Dermis blood vessel endothelial cell (primary cell): ENCODE measurements at regions not wholly inside any gene's neighbourhood (a gene's known extent, or its start where the extent isn't known, plus 50 kb on each side); places are given as distances from the start of the nearest gene placed in this dataset.
"Not testable (repeated sequence)": the region's sequence is repeated elsewhere in the genome, so short reads cannot be mapped to it uniquely, and the experiment has no call there.

Source experiments
- DNase-seq: peaks from one replicate; pipeline ENCODE4 v3.0.0; 2010

DNA sequence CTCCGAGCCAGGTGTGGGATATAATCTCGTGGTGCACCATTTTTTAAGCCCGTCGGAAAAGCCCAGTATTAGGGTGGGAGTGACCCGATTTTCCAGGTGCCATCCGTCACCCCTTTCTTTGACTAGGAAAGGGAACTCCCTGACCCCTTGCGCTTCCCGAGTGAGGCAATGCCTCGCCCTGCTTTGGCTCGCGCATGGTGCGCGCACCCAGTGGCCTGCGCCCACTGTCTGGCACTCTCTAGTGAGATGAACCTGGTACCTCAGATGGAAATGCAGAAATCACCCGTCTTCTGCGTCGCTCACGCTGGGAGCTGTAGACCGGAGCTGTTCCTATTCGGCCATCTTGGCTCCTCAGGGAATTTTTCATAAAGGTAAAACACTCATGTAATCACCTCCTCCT, 63.9 kb downstream of the RWDD3 start:
- DNase-seq: not testable (repeated sequence)

DNA sequence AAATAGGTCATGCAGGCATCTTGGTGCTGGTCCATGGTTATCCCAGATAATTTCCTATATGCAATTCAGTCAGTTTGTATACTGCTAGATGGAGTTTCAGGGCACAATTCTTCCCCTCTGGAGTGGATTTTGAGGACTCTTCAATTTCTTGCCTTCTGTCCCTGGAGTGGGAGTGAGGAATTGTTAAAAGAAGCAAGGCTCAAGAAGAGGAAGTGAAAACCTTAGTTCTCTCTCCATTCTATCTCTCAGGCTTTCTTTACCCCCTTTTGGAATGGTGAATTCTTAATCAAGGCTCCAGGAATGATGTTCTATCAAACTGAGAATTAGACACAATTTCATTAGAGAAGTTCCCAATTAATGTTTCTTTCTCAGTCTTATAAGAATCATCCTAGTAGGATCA, 67.1 kb downstream of the RWDD3 start:
- no peak for DNase-seq

DNA sequence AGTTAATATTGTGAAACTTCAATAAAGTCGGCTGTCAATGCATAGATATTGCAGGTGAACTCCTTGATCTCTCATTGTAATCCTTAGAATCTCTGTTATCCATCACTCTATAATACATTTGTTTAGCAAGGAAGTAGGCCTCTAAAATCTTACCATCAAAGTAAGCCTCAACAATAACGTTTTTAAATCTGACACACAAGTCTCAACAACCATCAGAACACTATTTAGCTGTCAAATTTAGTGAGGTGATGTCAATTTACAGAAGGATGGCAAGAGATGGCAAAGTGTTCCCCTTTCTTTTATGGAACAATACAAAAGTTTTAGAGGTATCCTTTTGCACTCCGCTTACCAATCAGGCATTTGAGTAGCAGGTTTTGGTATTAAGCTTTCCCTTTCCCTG, 67.6 kb downstream of the RWDD3 start:
- no peak for DNase-seq

DNA sequence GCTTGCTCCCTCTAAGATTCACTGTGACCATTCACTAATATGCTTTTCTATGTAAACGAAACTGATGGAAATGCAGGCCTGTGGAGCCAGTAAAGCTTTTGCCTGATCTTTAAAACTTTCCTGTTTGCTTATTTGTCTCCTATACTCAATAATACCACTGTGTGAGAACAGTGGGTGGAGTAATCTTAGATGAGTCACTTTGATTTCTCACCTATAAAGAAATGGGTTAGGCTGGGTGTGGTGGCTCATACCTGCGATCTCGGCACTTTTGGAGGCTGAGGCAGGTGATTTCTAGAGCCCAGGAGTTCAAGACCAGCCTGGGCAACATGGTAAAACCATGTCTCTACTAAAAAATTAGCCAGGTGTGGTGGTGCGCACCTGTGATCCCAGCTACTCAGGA, 70.8 kb downstream of the RWDD3 start:
- DNase-seq: no peak

DNA sequence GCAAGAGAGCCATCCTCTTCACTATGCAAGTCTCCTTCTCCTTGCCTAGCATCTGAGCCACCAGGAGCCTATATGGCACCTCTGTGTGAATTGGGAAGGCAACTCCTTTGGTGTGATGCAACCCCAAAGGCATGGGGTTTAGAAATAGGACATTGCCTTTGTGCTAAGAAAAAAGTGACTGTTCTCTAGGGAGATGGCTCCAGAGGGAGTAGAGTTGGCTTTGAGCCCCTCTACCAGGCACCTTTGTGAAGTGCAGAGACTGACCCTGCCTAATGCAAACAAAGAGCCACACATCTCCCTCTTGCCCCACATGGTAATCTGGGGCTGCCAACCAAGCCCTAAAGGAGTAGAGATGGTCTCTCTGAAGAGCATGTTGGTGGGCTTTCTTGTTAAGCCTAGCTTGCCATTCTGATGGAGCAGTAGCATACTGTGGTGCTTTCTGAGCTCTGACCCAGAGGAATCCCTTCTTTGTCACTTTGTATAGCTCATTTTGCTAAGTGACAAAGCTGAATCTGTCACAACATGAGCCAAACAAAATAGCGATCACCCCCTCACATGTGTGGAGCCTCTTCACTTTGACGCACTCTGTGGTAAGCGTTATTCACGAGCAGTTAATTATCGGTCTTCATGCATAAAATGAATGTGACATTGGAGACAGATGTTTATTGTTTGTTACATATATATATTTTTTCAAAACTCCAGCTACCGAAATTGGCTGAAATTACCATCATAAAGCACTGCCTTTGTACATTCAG, 74.4 kb downstream of the RWDD3 start:
- no peak for DNase-seq

DNA sequence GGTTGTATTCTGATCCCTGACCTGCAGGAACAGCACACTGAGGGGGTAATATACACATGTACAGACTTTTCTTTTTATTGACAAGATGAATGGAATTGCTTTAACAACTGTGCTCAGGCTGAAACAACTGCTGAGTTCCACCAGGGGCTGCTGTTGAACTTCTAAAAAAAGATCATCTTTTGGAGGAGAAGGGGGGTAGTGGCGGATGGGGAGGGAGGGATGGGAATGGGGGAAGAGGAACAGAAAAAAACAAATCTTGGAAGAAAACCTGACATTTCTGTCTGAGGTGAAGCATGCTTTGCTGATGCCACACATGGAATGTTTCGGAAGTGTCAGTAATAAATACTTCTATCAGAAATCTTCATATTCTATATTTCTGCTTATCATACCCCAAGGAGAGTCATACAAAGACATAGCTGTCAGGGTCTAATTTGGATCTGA, 75.0 kb downstream of the RWDD3 start:
- DNase-seq: peak; percentile 39

DNA sequence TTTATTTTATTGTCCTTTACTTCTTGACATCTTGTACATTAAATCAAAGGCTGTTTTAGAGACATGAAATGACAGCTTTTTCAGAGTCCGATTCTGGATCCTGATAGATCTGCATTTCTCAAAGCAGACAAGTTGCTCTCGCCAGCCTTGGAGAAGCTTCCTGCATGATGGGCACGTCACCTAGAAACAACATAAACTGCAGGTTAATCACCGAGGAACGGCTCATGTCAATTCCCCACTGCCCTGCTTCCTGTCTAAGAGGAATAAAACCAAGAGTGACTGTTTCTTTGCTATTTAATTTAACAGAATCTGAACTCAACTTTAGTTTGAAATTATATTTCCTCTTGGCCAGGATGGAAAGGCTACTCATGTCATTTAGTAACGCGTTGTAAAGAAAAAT, 77.0 kb downstream of the RWDD3 start:
- DNase-seq: peak; percentile 7

DNA sequence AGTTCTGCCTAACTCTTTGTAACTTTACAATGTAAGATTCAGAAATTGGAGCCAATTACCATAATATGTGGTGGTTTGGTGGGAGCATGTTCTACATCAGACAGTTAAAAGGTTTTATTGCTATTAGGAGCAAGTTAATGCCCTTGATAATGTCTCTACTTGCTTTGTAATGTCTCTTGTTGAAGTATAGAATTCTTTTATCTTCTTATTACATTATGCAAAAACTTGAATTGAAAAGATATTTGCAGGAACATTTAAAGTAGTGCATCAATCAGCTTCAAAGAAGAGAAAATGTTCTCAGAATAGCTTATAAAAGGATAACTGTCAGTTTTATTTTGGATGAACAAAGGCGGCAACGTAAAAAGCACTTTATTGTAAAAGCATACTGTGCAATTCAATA, 77.8 kb downstream of the RWDD3 start:
- no peak for DNase-seq

DNA sequence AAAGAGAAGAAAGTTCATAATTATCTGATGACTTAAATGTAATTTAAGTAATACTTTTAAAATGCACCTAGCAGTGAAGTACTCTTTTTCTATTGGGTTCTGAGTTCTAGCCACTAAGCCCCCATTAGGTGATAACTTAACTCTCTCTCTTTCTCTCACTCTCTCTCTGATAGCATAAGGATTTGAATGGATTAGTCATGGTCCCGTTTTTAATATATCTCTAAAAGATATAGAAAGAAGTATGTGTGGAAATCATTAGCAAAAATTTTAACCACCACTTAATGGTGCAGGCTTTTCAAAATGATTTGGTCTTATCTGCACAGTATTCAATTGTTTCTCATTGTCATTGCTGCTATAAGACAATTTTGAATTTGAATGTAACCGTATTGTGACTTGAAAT, 78.2 kb downstream of the RWDD3 start:
- DNase-seq: no peak

DNA sequence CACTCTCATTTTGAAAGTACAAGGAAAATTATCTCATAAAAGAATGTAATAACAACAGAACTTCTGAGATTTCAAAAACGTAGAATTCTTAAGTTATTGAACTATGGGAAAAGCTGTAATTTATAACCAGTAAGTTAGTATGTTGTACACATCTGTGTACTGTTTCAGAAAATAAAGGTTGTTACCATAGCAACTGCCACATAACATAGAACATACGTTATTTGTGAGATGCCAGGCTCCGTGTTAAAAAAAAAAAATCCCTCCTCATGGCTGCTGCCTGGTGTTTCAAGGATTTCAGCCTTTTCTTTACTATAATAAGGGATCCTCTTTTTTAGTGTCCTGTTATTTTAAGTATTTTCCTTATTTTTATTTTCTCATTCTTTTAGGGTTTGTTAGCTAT, 79.5 kb downstream of the RWDD3 start:
- no peak for DNase-seq

DNA sequence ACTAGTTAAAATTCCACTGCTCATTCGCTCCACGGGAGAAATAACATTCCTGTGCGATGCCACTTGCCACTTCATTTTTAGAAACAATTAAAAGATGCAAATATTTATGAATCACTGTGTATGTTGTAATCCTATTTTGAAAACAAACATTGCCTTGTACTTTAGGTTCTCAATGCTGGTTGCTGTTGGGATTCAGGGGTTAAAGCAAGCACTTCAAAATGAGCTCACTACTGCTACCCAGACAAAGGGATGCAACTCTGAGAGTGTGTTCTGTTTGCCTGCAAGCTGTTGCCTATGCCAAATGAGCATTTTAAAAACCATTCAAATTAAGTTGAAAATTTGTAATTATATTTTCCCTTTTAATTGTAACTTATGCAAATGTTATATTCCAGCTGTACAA, 87.5 kb downstream of the RWDD3 start:
- DNase-seq: no peak

DNA sequence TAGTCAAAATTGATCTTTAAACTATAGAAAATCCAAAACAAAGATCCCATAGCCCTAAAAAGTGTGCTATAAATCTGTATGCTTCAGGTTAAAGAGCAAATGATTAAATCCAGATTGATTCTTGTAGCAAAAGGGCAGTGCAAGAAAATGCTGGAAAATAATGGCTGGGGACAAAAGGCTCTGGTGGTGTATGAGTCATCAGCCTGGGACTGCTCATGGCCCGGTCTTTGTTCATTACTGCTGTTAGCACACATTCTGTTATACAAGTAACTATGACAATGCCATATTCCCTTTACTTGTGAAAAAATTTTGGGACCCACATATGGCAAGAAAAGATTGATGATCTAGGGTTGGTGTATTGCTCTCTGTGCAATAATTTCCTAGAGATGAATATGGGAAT, 89.1 kb downstream of the RWDD3 start:
- peak; percentile 22 for DNase-seq

DNA sequence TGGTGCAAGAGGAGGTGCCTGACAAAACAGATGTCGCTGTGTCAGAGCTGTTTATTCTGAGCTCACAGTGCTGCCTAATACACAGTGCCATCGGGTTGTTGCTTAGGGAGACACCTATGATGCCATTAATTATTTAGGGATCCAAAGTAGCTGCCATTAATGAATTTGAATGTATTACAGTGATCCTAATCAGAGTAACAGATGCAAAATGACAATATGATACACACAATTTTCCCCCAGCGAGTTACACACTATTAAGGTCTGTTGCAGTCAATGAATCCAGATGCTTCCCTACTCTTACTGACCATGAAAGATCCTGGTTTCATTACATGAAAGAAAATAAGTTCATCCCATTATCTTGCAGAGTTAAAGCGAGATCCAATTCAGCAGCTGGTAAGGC, 91.3 kb downstream of the RWDD3 start:
- no peak for DNase-seq

DNA sequence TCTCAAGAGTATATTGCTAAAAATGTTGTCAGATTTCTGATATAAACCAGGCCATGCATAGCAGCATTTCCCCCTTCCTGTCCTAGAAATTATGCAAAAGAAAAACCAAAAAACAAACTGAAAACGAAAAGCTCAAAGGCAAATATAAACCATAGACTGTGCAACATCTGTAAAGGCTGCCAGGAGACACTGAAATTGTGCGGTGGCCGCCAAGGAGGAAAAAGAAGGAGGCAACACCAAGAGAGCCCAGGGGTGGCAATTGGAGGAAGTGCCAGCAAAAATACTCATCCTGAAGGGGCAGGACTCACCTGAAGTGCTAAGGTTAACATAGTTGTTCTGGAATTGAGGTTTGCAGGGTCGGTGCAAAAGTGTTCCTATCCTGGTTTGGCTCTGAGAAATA, 92.0 kb downstream of the RWDD3 start:
- no peak for DNase-seq

DNA sequence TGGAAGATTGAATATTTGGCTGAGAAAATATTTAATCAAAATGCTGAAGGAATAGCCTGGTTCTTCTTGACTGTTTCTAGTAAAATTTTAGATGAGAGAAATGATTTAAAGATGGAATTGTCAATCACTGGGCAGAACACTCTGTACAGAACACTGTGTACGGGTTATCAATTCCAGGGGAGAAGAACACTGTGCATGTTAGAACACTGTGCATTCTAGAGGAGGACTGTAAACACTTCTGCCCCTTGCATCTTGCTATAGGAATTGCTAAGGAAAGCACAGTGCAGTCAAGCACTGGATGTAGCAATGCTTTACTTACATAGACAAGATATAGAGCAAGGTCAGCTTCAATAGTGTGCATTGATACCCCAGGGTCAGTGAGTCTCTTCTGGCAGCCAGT, 98.7 kb downstream of the RWDD3 start:
- DNase-seq: no peak

DNA sequence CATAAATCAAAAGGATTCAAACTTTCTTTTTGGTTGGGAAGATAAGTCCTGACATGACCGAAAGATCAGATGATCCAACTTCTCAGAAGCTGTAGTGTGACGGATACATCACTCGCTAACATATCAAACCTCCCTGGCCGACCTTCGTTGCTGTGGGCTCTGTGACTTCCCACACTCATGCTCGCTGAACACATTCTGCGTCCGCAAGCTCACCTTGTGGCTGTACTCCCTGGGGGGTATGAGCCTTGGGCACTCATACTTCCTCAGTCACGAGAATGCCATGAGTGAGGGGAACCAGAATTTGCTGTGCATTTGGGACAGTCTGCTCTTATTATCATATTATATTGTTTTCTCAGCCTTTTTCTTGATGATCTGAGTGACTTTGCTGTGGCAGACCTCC, 105.4 kb downstream of the RWDD3 start:
- DNase-seq: no peak

DNA sequence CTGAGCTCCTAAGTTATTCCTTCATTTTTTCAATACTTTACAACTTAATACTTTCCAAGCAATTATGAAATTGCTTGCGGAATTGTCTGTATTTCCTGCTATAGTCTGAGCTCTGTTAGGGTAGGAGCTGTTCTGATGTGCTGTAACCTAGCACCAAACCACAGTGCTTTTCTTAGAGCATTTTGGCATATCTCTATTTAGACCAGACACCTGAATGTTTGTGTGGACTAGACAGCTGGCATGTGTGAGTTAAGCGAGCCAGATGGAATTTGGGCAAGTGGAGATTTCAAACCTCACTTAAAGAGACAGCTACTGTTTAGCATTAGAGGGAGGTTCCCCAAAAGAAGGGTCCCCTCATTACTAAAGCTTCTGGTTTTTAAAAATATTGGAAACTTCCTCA, 106.1 kb downstream of the RWDD3 start:
- no peak for DNase-seq

DNA sequence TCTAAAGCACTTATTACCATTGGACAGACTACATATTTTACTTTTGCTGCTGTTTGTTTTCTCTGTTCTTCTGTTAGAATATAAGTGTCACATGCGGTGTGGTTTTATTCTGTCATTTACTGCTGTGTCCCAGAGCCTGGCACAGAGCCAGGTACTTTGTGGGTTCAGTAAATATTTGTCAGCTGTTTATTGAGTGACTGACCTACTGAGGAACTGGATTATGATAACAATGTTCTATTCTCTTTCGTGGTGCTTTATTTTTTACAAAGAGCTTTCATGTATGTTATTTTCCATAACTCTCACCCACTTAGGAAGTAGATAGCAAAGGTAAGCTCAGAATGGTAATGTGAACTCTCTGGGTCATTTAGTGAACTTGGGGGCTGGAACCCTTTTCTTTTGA, 118.8 kb downstream of the RWDD3 start:
- no peak for DNase-seq

DNA sequence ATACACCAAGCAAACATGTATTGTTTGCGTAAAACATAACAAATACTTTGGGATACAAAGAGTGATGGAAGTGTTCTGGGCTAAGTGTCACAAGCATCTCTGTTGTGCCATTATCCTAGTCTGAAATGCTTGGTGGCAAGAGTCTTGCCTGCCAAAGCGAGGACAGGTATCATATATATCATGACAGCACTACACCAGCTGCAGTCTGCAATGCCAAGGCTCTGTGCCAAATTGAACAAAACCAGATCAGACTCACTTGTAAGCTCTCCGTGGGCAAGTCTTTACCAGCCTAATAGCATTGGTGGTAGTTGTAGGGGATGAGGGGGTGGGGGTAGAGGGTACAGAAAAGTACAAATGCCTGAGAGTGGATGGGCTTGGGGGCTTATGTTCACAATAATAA, 119.2 kb downstream of the RWDD3 start:
- DNase-seq: no peak

DNA sequence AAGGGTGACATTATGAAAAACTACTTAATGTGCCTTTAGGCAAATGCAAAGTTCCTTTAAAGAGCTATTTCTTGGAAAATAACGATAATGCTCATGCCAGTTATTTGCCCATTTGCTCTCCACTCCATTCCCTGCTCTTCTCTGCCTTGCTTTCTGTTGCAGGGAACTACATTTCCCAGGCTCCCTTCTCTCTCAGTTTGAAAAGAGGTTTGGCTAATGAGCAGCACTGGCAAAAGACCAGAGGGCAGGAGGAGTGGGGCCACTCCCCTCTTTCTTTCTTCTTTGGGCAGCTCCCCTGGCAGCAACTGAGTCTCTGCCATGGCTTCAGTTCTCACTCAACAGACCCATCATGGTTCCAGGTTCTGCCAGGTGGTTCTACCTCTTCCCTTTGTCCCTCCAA, 130.5 kb downstream of the RWDD3 start:
- DNase-seq: no peak

DNA sequence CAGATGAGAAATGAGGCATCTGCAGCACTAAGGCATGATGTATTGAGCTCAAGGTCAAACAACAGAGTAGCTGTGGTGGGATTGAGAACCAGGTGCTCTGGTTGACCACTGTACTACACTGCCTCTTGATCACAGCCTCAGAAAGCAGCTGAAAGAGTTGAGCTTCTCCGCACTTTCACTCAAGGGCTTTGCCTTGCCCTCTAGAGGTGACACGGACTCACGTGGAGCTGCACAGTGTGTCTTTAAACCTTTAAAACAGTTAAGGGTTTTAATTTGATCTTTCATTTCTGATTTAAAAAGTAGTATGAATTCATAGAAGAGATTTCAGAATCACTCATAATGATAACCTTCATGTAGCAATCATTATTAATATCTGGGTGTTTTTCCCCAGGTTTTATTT, 132.5 kb downstream of the RWDD3 start:
- no peak for DNase-seq

DNA sequence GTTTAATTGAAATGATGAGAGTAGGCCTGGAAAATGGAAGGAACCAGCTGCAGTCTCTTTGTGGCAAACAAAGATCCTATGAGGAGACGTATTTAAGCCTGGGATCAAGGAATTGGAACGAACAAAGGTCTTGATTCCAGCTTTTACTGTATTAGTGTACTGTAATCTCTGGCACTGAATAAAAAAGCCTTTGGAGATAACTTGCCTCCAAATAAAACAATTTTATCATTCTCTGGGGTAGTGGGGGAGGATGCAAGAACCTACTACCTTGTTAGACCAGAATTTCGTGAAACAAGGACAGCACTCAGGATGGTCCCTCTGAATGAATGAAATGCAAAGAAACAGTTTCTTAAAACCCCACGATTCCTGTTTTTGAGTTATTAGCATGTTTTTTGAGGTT, 134.2 kb downstream of the RWDD3 start:
- no peak for DNase-seq

DNA sequence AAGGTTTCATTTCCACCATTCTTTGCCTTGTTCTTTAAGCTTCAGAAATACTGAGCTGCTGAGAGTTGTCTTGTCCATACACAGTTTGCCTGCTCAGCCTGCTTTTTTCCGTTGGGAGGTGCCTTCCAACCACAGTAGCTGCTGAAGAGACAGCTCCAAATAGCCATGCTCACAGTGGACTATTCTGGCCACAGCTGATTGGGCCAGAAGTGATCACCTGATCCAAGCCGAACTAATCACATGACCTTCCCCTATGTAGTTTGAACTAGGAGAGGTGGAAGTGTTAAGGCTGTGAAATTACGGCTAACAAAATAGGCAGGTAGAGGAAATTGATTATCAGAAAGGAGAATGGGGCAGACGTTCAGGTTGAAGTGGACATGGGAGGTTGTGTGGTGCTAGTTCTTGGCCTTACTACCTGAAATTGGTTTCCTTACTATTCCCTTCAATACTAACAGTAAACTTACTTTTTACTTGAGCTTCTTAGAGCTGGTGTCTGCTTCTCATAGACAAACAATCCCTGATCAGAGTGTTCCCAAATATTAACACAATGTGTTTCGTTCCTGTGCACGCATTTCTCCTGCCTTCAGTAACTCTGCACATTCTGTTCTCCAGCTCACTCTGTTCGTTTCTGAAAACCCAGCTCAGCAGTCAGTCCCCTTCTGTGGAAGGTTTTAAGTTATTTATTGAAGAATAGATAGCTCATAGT, 136.1 kb downstream of the RWDD3 start:
- DNase-seq: no peak

DNA sequence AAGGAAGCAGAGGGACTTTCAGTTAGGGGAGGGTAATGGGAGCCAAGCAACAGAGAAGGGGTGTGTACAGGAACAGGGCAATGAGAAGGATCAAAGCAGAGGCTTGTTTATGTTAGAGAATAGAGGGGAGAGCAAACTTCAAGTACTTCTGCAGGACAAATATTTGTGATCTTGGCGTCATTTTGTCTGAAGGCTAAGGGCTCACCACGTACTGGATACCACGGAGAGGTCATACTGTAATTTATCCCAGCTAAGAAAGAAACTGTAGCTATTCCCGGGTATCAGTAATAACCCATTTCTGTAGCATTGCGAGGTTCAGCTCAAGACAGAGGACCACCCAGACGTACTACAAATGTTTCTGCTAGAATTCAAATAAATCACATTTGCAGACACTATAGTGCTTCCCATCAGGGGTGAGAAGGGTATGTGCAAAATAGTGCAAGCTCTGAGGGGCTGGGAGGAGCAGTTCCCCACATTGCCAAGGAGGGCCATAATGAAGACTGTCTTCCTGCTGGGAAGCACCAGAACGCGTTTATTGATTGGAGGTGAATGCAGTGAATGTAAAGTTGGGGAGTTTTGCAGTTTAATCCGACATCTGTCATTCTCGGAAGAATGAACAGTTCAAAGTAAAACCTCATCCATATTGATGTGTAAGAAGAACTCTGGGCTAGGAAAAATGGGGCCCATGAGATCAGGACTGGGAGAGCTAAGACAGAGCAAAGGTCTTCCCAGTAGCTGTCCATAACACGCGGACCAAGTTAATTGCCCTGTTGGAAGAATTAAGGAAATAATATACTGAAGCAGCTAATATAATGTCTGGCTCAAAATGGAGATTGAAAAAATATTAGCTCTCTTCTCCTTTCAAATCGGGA, 136.9 kb downstream of the RWDD3 start:
- no peak for DNase-seq
